ENCODE measurements at regions not wholly inside any gene's neighbourhood (a gene's known extent, or its start where the extent isn't known, plus 50 kb on each side); places are given as distances from the start of the nearest gene placed in this dataset.

DNA sequence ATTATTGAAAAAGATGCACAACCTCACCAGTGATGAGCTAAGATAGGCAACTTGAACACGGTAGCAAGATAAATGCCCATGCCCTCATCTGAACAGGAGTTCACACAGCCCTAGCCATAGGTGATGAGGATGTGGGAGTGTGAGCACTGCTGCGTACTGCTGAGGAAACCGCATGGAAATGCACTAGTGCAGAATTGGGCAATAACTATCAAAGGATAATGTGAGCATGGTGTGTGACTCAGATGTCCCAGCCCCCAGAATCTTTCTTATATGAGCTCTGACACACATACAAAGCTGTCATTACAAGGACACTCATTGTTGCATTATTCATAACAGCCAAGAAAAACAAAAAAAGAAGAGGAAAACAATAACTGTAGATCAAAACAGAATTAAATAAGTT, 521.2 kb downstream of the IRX1 start:
- TF ChIP-seq EP300 (IDR thresholded peaks at IDR 0.05): no peak
- TF ChIP-seq, protein P1, sequence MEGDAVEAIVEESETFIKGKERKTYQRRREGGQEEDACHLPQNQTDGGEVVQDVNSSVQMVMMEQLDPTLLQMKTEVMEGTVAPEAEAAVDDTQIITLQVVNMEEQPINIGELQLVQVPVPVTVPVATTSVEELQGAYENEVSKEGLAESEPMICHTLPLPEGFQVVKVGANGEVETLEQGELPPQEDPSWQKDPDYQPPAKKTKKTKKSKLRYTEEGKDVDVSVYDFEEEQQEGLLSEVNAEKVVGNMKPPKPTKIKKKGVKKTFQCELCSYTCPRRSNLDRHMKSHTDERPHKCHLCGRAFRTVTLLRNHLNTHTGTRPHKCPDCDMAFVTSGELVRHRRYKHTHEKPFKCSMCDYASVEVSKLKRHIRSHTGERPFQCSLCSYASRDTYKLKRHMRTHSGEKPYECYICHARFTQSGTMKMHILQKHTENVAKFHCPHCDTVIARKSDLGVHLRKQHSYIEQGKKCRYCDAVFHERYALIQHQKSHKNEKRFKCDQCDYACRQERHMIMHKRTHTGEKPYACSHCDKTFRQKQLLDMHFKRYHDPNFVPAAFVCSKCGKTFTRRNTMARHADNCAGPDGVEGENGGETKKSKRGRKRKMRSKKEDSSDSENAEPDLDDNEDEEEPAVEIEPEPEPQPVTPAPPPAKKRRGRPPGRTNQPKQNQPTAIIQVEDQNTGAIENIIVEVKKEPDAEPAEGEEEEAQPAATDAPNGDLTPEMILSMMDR (IDR thresholded peaks at IDR 0.05): no peak
